HT1080 (cell line): ENCODE measurements at regions not wholly inside any gene's neighbourhood (a gene's known extent, or its start where the extent isn't known, plus 50 kb on each side); places are given as distances from the start of the nearest gene placed in this dataset.

Source experiments
- DNase-seq: peaks from one replicate; pipeline ENCODE4 v3.0.0-alpha.2; 2015; ENCODE audit warnings: low read depth

DNA sequence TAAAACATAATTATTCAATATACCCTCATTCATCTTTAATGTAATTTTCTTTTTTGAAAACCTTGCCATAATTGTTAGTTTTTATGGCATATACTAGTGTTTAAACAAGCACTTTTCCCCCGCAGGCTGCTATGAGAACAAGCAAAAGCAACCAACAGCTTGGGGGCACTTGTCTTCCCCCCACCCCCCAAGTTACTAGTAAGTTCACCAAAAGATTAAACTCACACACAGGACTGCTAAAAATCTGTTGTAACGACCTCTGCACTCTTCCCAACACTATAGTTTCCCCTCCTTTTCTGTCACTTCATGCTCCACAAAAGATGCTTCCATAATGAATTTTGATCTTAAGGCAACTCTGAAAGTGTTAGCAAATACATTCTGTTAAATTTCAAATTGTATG, 474.9 kb upstream of the SOX5 start:
- DNase-seq, result no peak

DNA sequence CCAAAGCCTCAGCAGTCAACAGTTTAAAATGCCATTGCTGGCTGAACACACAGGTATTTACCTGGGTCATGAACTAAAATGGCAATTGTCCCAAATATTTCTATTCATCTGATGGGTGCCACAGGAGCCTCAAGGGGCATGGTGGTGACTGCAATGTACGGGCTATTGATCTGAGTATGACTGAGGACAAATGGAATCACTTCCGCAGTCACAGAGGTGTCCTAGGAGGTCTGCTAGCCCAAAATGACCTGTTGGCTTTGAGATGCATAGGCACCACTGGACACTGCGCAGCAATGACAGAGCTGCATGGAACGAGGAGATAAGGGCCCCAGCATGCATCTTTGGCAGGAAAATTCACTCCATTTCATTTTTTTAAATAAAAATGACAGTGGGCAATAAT, 474.1 kb upstream of the SOX5 start:
- DNase-seq, result no peak

DNA sequence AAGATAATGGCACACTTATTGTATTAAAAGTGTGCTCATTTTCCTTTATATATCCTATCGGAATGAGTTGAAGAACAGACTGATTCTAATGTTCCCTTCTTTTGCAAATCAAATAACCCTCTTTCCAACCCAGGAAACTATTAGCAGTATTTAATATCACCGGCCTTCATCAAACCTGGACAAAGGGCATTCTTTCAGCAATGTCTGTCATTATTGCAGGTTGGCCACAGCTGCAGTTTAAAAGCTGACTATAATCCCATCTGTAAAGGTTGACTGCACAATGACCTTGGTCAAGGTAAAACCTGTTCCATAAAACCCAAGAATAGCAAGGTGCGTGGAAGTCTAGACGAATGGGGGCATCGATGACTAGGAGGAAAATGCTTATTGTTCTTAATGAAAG, 472.3 kb upstream of the SOX5 start:
- DNase-seq, result no peak

GRCh38 chr12:24418157-24418556, 468.7 kb upstream of the SOX5 start:
- DNase-seq, result no peak

DNA sequence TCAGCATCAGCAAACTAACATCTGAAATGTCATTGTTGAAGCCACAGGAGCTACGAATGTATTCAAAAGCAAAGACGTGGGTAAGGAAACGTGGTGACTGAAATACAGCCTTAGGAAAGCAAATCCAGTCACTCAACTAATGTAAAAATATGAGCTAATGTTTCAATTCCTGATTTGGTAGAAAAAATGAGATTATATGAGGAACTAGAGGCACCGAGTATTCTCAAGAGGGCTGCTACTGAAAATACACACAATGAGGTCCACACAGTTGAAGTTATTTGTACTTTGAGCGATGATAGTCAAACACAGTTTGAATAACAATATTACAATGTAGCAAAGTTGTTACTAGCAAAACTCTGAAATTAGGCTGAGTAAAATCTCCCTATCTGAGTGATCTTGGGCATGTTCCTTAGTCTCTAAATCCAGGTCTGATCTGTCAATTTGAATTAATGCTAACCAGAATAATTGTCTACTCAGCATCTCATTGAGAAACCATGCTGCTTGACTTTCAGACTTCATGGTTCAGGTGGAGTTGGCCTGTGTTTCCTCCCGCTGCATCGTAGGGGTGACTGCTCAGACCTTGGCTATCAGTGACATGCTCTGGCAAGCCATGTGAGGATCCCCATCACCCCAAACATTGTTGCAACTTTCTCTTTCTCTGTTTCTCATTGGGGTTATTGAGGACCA, 467.1 kb upstream of the SOX5 start:
- no peak for DNase-seq

DNA sequence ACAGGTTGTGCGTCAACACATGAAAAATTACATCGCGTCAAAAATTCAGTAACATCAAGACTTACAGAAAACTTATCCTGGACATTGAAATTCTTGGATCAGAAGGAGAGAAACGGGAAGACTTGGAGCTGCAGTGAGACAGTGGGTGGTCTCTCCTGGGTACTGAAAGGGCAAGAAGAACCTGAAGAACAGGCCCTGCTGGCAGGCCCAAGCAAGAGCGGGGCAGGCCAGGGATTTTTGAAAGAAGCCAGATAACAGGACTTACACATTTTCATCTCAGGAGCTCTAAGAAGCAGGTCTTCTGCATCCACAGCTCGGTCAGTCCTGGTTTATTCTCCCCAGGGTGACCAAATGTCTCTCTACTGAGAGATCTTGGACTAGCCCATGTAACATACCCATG, 466.5 kb upstream of the SOX5 start:
- no peak for DNase-seq

DNA sequence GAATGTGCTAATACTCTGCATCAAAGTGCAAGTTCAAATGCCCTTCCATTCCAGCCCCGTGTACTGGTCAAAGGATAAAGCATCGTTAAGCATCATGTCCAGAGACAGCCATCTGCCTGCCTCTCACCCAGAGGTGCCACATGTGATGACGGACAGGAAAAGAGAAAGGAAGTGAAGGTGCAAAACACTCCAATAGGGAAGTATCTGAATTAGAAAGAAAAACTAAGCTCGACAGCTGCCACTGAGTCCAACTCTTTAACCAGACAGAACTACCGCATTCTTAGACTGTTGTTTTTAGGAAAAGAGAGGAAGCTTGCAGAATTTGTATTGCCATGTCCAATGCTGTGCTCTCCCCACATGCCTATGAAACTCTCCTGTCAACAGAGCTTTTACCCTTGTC, 465.0 kb upstream of the SOX5 start:
- DNase-seq, result no peak

- DNase-seq, result no peak
Measured at GRCh38 chr12:24411948-24412347, 462.5 kb upstream of the SOX5 start.

DNA sequence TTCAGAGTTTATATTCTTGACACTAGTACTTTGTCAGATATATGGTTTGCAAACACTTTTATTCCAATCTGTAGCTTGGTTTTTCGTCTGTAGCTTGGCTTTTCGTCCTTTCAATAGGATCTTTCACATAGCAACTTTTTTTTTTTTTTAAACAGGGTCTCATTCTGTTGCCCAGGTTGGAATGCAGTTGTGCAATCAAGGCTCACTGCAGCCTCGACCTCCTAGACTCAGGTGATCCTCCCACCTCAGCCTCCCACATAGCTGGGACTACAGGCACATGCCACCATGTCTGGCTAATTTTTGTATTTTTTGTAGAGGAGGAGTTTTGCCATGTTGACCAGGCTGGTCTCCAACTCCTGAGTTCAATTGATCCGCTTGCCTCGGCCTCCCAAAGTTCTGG, 460.4 kb upstream of the SOX5 start:
- DNase-seq, result no peak

DNA sequence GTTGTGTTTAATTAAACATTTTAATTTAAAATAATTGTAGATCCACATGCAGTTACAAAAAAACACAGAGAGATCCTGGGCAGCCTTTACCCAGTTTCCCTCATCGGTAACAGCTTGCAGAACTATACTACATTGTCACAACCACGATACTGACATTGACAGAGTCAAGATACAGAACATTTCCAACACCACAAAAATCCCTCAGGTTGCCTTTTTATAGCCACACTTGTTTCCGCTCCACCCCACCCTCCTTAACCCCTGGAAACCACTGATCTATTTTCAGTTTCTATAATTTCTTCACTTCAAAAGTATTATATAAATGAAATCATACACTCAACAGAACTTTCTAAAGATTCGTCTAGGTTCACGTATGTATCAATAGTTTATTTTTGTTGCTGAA, 458.8 kb upstream of the SOX5 start:
- DNase-seq, result no peak

- DNase-seq, result no peak
Measured at GRCh38 chr12:24407884-24408283, 458.4 kb upstream of the SOX5 start.

- no peak for DNase-seq
Measured at GRCh38 chr12:24404086-24404815, 454.8 kb upstream of the SOX5 start.

- DNase-seq, result no peak
Measured at GRCh38 chr12:24400533-24400932, 451.1 kb upstream of the SOX5 start.

GRCh38 chr12:24398605-24399004, 449.1 kb upstream of the SOX5 start:
- DNase-seq, result peak; percentile 4

- no peak for DNase-seq
Measured at GRCh38 chr12:24396224-24396623, 446.8 kb upstream of the SOX5 start.

GRCh38 chr12:24394246-24394645, 444.8 kb upstream of the SOX5 start:
- no peak for DNase-seq

DNA sequence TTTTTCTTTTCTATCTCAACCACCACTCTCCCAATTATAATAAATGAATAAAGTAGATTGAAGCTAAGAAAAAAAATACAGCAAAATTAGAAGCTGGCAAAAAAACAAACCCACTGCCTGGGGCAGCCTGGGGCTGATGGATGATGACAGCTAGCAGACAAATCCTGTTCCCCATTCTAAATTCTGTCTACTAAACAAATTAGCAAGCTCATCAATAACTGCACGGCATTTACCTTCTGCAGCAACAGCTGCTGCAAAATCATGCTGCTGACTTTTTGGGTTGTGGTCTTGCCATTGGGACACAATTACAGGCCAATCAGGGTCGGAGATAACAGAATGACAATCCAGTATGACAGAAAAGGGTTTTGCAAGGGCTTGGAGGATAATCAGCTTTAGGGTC, 443.6 kb upstream of the SOX5 start:
- DNase-seq, result no peak

GRCh38 chr12:24389394-24389793, 439.9 kb upstream of the SOX5 start:
- DNase-seq, result no peak

DNA sequence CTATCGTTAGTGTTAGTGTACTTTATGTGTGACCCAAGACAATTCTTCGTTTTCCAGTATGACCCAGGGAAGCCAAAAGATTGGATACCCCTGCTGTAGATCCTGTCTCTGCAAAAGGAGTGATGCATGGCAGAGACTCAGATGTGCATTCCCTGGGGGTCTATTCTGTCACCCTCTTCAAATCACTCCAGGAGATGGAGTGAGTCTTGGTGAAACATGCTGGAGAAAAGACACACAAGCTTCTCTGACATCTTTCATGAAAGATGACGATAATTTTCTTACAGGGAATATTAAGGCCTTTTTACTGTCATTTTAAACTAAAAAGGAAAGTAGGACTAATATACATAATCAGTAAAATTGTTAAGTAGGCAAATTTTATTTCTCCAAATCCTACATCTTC, 437.9 kb upstream of the SOX5 start:
- DNase-seq, result no peak

GRCh38 chr12:24386836-24387235, 437.4 kb upstream of the SOX5 start:
- DNase-seq, result no peak

DNA sequence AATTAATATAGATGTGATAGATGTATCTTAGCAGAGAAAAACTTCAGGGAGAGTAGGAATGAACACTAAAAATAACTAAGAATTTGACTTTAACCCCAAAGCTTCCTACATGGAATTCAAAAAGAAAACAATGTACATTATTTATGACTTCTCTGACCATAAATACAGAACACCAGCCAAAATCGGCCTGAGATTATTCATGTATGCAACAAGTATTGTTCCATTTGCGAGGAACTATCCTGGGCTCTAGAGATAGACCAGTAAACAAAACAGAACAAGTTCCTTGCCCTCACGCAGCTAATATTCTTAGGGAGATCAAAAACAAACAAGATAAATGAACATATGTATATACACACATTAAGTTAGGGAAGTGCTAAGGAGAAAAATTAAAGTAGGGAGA, 432.3 kb upstream of the SOX5 start:
- DNase-seq, result no peak

- no peak for DNase-seq
Measured at GRCh38 chr12:24379861-24380521, 430.5 kb upstream of the SOX5 start.

DNA sequence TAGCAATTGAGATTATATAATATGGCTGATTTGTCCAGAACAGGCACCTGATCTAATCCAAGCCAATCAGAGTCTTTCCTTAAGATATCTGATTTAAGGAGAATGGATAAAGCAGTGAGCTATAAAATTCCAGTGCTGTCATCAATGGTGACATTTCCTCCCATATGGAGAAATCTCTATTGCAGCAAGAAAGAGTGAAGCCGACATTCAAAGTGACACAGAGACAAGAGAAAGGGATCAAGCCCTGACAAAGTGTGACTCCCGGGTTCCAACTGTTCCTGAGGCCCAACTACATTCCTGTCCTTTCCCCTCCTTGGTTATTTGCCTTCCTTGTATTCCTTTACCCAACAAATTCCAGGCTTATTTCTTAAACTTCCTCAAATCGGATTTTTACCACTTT, 430.0 kb upstream of the SOX5 start:
- no peak for DNase-seq
